HG03520 (cell line): ENCODE measurements at regions not wholly inside any gene's neighbourhood (a gene's known extent, or its start where the extent isn't known, plus 50 kb on each side); places are given as distances from the start of the nearest gene placed in this dataset.

Source experiments
- ATAC-seq: cut with Tn5 transposase; IDR thresholded peaks from one replicate; pipeline ENCODE4 v1.9.1; 2021; ENCODE audit warnings: mild to moderate bottlenecking, moderate library complexity; ENCODE audit not compliant: unreplicated experiment

DNA sequence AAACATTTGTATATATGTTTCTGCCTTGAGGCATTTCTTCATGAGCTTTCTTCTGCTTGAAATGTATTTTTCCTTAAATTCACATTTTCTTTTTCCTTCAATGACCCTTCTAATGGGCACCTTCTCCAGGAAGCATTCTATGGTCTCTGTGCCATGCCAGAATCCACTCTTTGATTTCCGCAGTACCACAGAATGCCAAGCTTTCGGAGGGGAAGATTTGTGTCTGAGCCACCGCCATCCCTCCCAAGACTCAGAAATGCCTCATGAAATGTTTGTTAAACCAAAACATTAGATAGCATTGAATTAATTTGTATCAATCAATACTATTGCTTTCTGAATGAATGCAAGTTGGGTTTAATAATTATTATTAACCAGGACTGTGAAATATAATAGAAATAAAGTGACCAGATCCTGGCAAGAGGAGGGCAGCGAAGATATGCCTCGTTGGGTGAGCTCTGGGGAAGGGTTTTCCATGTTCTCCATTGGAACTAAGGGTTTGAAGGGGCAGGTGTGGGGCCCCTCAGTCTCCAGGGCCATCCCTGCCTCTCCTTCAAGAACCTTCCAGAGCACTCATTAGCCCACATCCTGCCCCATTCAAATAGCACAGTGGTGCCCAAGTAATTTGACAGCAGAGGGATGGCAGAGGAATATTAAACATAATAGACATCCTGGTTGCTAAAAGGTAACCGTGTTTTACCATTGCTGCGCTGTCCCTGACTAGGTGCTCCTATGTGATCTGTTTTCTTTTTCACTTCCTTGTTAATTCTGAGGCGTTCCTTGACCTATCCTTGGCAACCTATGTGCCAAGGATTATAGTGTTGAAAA lies 189.6 kb downstream of the MYCN start:
- ATAC-seq, result no peak

- no peak for ATAC-seq
These were observed 188.6 kb downstream of the MYCN start for GRCh38 chr2:16128746-16129610.

GRCh38 chr2:16127958-16128357 lies 187.6 kb downstream of the MYCN start:
- ATAC-seq, result no peak

DNA sequence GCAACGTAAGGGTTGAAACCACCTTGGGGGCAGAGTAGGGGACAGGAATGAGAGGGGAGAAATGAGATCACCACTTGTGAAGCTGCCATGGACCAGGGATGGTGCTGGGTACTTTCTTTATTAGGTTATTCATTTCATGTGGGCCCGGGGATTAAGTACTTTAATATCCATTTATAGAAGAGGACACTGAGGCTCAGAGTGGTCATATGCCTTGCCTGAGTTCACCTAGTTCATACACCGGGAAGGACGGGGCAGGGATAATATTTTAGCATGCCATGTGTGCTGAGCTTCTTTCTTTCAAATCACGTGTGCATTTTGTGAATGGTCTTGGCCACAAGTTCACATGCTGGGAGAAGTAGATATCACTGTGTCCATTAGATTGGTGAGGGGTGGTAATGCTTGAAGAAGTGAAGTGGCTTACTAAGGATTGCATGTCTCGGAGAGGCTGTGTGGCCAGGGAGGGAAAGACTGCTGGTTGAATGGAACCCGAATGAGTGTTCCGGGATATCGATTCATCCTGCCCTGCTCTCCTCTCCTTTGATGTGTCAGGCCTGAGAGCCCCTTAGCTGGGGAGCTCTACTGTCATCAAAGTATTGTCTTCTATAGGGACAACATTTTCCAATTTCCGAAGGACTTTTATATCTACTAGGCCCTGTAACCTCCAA lies 187.1 kb downstream of the MYCN start:
- no peak for ATAC-seq

DNA sequence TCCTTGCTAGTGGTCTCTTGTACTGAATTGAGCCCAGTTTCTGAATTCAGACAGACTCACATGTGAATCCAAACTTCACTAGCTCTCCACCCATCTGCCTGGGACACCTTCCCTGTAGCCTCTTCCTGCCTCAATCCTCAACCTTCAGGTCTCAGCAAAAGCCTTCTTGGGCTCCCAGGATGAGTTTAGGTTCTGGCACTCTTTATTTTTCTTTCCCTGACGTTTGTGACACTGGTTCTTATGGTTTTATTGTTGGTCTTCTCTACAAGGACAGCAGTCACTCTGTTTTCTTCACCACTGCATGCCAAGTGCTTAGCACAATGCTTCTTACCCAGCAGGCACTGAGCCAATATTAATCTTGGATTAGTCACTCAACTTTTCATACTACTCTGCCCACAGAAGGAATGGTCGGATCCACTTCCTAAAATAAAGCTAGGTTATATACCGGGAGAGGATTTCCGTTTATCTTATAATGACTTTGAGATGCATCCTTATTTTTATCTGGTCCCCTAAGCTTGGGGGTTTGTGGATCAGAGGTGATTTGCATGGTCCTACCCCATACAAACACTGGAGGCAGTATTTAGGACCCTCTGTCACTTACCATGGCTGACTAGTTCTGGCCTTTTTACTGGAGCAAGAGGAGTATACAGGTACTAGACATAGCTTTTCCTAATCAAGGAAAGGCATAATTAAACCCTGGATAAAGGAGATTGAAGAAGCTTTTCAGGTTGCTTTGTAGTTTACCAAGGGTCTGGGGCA lies 186.3 kb downstream of the MYCN start:
- no peak for ATAC-seq

DNA sequence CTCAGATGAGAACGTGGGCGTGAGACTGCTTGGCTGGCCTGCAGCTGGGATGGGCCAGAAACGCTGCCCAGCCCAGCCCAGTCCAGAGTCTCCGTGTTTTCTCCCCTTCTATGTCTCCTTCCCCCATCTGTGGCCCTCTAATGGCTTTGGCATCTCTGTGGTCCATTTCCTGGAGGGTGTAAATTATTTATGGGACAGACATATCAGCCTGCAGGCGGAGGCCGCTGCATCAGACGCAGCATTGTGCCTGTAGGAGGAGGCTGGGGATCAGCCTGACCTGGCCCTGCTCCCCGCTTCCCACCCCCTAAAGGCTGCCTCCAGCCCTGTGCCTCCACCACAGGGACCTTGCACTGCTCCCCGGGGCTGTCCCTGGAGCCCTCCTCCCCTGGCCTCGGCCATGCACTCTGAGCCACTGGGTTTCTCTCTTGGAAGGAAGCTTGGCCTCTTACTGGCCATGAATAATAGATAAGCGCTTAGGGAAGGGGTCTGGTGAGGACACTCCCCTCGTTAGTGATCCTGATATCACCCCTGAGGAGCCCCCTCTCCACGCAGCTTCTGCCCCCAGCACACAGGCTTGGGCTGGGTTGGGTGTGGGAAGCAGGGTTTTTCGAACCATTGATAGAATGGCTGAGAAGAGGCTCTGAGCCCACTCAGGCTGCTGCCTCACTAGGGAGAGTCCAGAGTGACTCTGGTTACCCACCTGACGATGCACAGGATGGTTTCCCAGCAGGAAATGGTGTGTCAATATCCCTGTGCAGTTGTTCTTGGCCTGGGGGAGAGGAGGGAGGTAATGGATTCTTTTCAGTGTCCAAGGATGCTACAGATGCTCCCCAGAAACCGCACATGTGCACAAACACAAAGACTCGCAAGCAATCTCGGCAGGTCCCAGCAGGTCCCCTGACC lies 185.5 kb downstream of the MYCN start:
- ATAC-seq, result no peak

DNA sequence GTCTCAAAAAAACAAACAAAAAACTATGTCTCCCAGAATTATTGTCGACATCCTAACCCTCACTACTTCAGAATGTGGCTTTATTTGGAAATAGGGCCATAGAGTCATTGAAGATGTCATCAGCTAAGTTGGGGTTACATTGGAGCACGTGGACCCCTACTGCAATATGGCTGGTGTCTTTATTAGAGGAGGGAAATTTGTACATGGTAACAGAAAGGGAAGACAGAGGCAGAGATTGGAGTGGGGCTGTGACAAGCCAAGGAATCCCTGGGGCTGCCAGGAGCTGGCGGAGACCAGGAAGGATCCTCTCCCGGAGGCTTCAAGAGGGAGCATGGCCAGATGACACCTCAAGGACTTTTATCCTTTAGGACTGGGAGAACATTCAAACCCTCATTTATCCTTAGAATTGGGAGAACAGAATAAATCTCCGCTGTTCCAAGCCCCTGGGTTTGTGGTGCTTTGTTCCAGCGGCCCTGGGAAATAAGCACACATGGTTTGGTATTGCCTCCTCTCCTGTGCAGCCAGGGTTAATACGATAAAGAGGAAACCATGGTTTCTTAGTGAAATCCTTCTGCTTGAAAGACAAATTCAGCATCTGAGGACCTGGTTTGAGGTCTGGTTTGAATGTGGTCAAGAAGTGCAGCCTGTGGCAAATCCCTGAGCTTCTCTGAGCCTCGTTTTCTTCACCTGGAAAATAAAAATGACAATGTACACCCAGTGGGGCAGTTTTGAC lies 184.7 kb downstream of the MYCN start:
- ATAC-seq, result no peak

DNA sequence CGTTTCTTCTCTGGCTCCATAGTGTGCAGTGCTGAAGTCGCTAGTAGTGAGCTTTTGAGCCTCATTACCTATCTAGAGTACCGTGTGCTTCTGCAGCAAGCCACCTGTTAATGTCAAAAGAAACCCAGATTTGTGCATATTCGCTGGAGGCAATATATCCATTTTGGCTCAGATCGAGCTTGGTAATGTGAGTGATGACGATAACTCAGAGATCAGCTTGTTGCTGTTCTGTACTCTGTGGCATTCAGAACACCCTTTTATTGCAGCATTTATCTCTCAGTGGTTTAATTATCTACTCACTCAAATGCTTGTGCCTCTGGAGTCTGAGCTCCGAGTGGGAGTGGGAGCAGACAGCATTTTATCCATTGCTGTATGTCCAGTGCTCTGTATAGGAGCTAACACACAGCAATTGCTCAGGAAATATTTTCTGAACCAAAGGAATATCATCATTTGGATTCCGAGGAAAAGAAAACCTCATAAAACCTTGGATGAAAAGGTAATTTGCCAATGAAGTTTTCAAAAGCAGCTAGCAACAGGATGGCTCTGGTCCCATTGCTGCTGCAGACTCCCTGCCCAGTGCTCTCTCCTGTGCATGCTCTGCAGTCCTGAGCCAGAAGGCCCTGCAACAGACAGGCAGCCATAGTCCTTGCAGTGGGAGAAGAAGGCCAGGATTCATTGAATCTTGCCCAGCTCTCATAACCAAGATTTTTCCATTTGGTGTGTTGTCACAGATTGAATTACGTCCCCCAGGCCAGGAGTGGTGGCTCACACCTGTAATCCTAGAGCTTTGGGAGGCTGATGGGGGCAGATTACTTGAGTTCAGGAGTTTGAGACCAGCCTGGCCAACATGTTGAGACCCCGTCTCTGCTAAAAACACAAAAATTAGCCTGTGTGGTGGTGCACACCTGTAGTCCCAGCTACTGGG lies 183.8 kb downstream of the MYCN start:
- ATAC-seq, result no peak

- no peak for ATAC-seq
These were observed 183.1 kb downstream of the MYCN start for GRCh38 chr2:16123421-16123820.

DNA sequence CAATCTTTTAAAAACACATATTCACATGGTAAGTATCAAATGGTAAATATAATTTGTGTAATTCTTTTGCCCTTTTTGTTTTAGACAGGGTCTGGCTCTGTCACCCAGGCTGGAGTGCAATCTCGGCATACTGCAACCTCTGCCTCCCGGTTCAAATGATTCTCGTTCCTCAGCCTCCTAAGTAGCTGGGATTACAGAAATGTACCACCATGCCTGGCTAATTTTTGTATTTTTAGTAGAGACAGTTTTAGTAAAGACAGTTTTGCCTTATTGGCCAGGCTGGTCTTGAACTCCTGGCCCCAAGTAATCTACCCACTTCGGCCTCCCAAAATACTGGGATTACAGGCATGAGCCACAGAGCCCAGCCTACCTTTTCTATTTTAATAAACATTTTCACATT lies 182.2 kb downstream of the MYCN start:
- ATAC-seq, result no peak

DNA sequence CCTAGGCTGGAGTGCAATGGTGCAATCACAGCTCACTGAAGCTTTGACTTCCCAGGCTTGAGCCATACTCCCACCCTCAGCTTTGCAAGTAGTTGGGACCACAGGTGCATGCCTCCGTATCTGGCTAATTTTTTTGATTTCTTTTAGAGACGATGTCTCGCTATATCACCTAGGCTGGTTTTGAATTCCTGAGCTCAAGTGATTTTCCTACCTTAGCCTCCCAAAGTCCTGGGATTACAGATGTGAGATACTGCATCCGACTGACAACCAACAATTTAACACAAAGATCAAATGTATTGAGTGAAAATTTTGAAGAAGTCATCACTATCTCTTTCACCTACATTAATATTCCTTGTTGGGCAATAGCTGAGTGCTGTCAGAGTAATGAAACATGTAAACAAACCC lies 181.6 kb downstream of the MYCN start:
- ATAC-seq, result no peak

DNA sequence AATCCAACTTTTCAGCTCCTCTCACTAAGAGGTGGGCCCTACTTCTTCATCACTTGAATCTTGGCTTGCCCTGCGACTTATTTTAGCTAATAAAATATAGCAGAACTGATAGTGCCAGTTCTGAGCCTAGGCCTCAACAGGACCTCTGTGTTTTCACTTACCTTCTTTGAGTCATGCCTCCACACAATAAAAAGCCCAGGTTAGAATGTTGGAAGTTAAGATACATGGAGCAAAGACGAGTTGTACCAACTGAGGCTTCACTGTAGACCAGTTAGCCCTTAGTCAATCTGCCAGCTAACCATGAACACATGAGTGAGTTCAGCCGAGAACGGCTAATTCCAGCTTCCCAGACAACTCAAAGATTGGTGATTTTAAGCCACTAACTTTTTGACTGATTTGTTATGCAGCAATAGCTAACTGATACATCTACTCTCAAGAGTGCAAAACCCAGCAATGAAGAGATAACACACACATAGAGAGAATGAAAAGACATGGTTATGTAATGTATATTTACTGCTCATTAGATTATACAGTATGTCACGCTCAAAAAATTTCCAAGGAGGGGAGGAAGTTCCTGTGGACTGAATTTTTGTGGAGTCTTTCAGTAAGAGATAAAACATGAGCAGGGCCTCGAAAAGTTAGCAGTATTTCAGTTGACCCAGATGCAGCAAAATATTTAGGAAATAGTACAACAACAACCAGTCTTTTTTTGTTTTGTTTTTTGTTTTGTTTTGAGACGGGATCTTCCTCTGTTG lies 181.1 kb downstream of the MYCN start:
- ATAC-seq, result no peak

DNA sequence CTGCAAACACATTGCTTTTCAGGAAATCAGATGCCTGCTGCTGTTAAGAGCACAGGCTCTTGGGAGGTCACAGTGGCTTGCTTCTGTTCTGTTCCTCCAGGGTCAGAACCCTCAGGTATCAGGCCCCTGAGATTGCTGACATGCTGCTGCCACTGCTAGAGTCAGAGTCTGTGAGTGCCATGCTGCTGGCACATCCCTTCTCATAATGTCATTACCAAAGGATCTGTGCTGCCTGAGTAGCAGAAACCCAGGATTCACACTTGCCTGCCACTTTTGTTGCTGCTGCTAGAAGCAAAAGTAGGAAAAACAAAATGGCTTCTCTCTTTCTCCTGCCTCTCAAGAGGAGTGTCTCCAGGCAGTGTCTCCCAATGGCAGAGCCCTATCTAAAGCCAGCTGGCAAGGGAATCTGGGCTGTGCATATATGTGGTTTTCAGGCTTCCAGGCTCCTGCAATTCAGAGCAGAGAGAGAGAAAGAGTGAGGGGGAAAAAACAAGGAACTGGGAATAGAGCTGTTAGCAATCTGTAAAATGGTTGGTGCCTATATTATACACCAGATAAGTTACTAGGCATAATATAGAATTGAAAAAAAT lies 180.3 kb downstream of the MYCN start:
- no peak for ATAC-seq

- no peak for ATAC-seq
These were observed 179.4 kb downstream of the MYCN start for GRCh38 chr2:16119741-16120140.

DNA sequence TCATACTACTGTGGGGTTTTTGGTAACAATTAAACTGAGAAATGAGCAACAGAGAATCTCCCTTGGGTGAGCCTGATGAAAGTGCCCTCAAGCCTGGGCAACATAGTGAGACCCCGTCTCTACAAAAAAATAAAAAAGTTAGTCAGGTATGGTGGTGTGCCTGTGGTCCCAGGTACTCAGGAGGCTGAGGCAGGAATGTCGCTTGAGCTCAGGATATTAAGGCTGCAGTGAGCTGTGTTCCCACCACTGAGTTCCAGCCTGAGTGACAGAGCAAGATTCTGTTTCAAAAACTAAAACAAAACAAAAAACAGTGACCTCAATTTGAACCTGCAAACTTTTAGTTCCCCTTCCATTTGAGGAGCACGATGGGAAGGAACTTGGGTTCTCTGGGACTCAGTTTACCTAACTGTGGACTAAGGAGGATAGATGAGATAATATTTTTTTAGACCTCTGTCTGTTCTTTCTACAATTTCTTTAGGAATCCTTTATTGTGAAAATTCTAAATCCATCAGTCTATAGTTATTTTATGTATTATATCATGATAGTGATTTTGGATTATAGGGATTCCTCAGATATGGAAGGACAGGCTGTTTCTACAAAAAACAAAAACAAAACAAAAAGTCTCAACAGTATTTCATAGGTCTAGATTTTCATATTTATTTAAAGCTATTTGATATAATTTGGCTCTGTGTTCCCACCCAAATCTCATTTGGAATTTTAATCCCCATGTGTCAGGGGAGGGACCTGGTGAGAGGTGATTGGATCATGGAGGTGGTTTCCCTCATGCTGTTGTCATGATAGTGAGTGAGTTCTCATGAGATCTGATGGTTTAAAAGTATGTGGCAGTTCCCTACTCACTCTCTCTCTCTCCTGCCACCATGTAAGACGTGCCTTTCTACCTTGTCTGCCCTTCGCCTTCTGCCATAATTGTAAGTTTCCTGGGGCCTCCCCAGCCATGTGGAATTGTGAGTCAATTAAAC lies 178.6 kb downstream of the MYCN start:
- ATAC-seq, result no peak
